GM19240 (cell line): ENCODE measurements at regions not wholly inside any gene's neighbourhood (a gene's known extent, or its start where the extent isn't known, plus 50 kb on each side); places are given as distances from the start of the nearest gene placed in this dataset.

Experiments
- DNase-seq: peaks from one replicate; pipeline ENCODE4 v3.0.0; 2011; ENCODE audit warnings: low spot score; ENCODE audit not compliant: insufficient read length

- DNase-seq = no peak
Observed at GRCh38 chr2:238560234-238560633, 133.5 kb downstream of the ASB1 start.

DNA sequence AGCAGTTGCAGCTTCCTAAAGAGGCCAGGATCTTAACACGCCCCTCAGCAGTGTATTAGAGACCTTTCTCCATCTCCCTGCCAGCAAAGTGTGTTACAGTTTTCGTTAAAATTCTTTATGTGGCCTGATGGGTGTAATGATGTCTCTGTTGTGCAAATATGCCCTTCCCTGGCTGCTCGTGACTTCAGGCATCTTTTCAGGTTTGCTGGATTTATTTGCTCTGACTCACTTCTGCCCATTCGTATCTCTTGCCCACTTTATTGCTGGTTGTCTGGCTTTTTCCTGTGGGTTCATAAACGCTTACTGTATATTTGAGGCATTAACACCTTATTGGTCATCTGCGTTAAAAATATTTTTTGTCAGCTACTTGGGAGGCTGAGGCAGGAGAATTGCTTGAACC, 134.5 kb downstream of the ASB1 start:
- DNase-seq = no peak

DNA sequence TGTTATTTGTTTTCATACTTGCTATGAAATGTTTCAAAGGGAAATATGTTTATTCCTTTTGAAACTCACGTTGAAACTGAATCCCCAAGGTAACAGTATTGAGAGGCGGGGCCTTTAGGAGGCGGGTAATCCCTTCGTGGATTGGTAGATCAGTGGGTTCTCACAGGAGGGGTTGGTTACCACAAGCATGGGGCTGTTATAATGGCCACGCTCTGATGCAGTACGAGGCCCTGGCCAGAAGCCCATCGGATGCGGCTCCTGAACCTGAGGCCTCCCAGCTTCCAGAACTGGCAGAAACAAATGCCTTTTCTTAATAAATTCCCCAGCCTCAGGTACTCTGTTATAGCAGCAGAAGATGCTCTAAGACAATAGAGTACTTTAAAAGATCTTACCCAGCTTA, 135.7 kb downstream of the ASB1 start:
- DNase-seq = no peak

- DNase-seq = no peak
Observed at GRCh38 chr2:238563551-238563950, 136.8 kb downstream of the ASB1 start.

DNA sequence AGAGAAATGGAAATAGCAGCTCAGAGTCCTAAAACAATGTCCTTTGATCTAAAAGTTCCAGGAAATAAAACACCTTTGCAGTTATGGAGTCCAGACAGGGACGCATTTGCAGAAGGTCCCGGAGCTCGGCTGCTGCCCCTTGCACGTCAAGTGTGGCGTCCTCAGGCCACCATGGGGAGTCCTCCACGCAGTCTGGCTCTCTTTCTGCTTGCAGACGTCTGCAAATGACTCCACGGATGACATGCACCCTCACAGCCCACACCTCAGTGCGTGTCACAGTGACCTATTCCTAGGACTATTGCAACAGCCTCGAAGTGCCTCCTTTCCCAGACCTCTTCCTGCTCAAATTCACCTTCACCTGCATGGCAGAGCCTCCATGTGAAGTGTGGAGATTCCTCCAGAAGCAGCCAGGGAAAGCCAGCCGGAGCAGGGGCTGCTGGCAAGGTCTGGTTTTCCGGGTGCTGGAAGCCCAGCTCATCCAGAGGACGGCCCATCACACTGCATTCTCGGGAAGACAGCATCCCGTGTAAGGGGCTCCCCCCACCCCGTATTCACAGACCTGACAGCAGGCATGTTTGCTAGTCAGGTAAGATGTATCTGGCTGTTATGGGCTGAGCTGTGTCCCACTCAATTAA, 137.7 kb downstream of the ASB1 start:
- no peak for DNase-seq

DNA sequence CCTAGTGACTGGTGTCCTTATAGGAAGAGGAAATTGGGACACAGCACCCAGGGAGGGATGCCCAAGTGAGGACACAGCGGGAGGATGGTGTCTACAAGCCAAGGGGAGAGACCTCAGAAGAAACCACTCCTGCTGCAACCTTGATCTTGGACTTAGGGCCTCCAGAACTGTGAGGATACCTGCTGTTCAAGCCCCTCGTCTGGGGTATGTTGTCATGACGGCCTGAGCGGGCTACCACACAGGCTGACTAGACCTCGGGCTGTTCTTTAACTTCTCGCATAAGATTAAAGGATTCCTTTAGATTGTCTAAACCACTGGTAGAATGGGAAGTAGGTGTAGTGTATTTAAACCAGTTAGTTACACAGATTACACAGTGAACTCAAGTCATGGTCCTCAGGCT, 138.3 kb downstream of the ASB1 start:
- DNase-seq = no peak

DNA sequence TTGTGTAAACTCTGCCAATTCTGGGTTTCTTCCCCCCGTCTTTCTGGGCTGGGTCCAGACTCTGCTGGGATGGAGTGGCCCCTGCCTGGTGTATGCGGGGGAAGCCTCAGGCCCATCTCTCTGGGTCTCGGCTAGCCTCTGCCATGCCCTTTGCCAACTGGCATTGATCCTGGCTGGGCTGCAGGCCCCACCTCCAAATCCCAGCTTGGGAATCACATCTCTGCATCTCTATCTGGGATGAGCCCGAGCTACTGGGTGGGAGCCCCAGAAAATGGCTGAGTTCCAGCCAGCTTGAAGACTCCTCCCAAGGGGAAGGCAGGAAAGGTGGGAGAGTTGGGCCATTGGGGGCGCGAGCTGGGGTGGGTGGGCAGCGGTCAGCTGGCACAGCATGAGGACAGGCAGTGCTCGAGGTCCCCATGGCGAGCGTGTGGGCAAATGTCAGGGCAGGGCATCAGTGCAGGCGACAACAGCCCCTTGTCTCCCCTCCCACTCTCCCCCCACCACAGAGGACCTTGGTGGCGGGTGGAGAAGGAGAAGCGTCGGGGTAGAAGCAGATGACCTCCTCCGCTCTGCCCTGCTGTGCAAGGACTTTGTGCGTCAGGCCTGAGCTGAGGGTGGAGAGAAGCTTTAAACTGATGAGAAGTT, 139.4 kb downstream of the ASB1 start:
- no peak for DNase-seq

DNA sequence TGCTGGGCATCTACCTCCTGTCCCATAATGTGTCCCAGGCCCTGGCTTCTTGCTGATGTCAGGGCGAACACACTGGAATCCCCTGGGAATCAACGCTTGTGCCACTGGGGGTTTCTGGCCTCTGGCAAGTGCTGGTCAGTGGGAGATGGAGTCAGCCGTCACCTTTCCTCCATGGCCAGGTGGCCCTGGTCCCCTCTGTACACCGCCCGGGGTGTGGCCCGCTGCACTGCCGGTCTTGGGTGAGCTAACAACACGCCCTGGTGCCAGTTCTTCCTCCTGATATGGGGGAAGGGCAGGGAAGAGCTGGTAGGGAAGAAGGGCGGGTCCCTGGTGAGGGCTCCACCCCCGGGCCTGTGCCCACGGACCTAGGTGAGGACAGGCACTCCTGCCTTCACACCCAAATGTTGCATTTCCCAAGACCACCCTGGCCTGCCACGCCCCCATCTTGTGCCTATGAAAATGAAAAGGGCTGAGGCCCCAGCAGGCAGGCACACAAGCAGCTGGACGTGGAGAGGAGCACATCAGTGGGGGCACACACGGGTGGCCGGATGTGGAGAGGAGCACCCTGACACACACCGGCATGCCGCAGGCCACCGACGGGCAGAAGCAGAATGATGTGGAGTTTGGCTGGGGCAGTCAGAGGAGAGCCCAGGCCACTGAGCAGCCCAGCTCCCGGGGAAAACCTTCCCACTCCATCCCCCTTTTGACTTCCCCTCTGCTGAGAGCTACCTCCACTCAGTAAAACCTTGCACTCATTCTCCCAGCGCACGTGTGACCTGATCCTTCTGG, 140.5 kb downstream of the ASB1 start:
- no peak for DNase-seq

DNA sequence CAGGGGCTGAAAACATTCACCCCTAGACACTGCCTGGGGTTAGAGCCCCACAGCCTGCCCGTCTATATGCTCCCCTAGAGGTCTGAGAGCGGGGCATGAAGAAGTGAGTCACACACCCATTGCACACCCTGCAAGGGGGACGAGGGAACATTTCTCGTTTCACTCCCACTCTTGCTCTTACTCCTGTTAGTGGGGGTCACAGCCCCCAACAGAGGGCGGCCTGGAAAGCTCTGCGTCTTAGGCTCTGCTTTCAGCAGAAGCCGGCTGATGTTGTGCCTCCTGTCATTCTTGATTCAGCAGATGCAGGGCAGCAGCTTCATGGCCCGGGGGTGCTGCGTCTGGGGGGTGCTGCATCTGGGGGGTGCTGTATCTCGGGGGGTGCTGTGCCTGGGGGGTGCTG, 141.3 kb downstream of the ASB1 start:
- no peak for DNase-seq

GRCh38 chr2:238568455-238569440, 142.0 kb downstream of the ASB1 start:
- DNase-seq = no peak

GRCh38 chr2:238569507-238570195, 142.9 kb downstream of the ASB1 start:
- no peak for DNase-seq

GRCh38 chr2:238570391-238570790, 143.7 kb downstream of the ASB1 start:
- no peak for DNase-seq

DNA sequence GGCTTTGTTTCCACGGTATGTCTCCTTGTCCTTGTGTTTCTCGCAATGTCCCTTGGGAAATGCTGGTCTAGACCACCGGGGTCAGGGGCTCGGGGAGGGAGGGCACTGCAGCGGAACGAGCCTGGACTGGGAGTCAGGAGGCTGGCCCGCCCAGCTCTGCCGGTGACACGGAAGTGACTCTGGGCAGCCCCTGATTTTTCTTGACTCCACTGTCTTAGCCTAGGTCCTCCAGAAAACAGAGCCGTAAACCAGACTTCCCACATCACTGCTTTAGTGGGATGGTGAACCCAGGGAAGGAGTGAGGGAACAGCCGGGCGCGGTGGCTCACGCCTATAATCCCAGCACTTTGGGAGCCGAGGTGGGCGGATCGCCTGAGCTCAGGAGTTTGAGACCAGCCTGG, 144.2 kb downstream of the ASB1 start:
- no peak for DNase-seq

GRCh38 chr2:238571661-238572372, 145.1 kb downstream of the ASB1 start:
- DNase-seq = no peak

GRCh38 chr2:238573065-238573778, 146.5 kb downstream of the ASB1 start:
- DNase-seq = peak; percentile 60

DNA sequence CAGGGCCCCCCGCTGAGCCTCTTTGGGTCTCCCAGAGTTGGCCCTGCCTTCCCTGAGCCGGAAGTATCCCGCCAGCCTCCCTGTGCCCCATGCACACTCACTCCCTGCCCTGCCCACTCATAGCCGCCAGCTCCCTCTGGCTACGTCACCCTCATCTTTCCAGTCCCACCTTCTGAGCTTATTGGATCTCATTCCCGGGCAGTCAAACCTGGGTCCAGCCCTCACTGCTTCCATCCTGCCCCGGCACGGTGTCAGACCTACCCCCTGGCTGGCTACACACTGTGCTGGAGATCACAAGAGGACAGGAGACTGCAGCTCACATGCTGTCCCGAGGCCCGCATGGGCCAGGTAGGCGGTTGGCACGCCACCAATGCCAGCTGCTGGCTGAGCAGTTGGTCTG, 147.2 kb downstream of the ASB1 start:
- DNase-seq = no peak

DNA sequence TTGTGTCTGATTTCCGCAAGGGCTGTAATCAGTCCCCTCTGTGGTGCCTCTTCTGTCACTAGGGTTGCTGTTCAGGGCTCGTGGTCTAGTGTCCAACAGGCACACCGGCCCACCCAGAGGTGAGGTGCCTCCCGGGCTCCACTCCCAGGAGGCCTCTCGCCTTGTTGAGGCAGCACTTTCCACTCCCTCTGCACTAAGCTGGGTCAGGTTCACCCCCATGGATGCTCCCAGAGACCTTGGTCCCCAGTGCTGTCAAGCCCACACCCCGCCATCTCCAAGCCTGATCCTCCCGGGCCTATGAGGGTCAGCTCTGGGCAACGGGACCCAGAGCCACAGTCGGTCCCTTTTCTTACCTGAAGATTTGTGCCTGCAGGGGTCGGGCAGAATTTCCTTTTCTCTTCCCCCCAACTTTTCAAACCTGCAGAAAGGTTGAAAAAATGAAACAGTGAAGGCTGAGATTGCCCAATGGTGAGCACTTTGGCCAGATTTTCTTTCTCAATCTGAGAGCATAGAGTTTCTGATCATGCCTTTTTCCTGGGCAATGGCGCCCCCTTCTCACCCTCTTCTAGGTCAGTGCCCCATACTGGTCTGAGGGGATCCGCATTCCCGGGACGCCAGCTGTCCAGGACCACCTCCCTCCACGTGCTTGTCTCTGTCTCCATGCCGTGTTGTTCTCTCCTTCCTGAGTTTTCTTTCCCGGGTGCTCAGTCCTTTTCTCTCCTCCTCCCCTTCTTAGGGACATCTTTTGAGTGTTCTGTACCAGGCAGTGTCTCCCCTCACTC, 148.0 kb downstream of the ASB1 start:
- no peak for DNase-seq

DNA sequence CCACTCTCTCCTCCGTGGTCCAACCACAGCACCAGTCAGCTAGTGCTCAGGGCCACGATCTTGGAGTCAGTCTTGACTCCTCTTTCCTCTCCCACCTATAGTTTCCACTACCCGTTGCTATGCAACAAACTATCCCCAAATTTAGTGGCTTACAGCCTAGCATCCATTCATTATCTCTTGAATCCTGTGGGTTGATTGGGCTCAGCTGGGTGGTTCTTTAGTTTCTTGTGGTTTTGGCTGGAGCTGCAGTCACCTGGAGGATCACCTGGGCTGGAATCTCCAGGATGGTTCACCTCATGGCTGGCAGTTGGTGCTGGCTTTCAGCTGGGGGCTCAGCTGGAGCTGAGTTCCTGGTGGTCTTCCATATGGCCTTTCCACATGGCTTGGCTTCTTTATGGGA, 149.9 kb downstream of the ASB1 start:
- DNase-seq = no peak

DNA sequence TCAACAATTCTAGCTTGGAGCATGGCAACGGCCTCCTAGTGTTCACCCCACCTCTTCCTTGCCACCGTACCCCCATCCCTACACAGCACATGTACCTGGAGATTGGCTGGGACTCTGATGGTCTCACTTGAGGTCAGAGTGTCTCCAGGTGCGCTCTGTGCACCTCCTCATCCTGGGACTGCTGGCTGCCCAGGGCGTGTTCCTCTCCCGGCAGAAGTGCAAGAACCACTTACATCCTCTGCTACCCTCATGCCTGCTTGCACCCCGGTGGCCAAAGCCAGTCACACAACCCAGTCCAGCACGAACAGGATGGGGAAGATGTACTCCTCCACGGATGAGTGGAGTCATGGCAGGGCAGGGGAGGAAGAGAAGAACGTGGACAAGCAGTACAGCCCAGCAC, 151.5 kb downstream of the ASB1 start:
- no peak for DNase-seq
